NT2/D1 (cell line): ENCODE measurements at regions not wholly inside any gene's neighbourhood (a gene's known extent, or its start where the extent isn't known, plus 50 kb on each side); places are given as distances from the start of the nearest gene placed in this dataset.

Source experiments
- YY1 ChIP-seq: IDR thresholded peaks from 2 replicates; pipeline ENCODE4 v1.6.1; 2011; ENCODE audit not compliant: insufficient read length, insufficient read depth
- ZNF274 ChIP-seq: IDR thresholded peaks from 2 replicates; pipeline ENCODE4 v1.6.1; 2011; ENCODE audit warnings: mild to moderate bottlenecking, low read depth, low read length

GRCh38 chr11:70025308-70025707 lies 52.8 kb upstream of the ANO1 start:
- TF ChIP-seq YY1 = no peak
- TF ChIP-seq ZNF274 = no peak
